ENCODE measurements at regions not wholly inside any gene's neighbourhood (a gene's known extent, or its start where the extent isn't known, plus 50 kb on each side); places are given as distances from the start of the nearest gene placed in this dataset.

GRCh38 chr6:126890055-126890454, 228.4 kb upstream of the RSPO3 start:
- Histone ChIP-seq H3K9me3 (ENCODE audit: control insufficient read depth, insufficient read depth, low read length) (no peaks in the 10 kb centered on the region), H2AK9ac (replicated peaks; ENCODE audit: low read depth, low read length, poor library complexity) (no peak overlapping the region), H3K23ac (ENCODE audit: low read depth, low read length) (no peak overlapping the region), H3K27me3 (ENCODE audit: control insufficient read depth, insufficient read depth, low read length) (no peaks in the 10 kb centered on the region), H2BK5ac (ENCODE audit: low read depth, low read length, poor library complexity, severe bottlenecking) (no peak overlapping the region), H4K8ac (ENCODE audit: low read depth in 2 of 2, low read length in 2 of 2) (no peak overlapping the region), H3K18ac (ENCODE audit: low read depth, low read length) (no peak overlapping the region), H3K9me1 (ENCODE audit: insufficient read depth, low read length) (no peaks in the 10 kb centered on the region), H3K14ac (replicated peaks; ENCODE audit: low read depth, low read length) (no peak overlapping the region), H3K36me3 (ENCODE audit: control insufficient read depth, insufficient read depth, low read length) (no peaks in the 10 kb centered on the region), H2AFZ (replicated peaks; ENCODE audit: low read length, poor library complexity) (no peak overlapping the region), H3K56ac (ENCODE audit: extremely low read depth, insufficient read depth, low read length) (no peak overlapping the region), H4K91ac (ENCODE audit: insufficient read depth, low read depth, low read length) (no peak overlapping the region), H3K9ac (ENCODE audit: low read depth, low read length) (no peak overlapping the region), H2BK20ac (ENCODE audit: low read depth, low read length) (no peak overlapping the region), H4K5ac (ENCODE audit: low read depth, low read length) (no peak overlapping the region), H3K4me2 (ENCODE audit: low read depth, low read length) (no peak overlapping the region), H3K4me1 (ENCODE audit: control insufficient read depth, insufficient read depth, low read length) (no peaks in the 10 kb centered on the region), H2BK15ac (ENCODE audit: low read depth, low read length) (no peak overlapping the region), H2BK120ac (ENCODE audit: low read depth, low read length) (no peak overlapping the region), H4K20me1 (ENCODE audit: insufficient read depth, low read length) (no peaks in the 10 kb centered on the region), H3K4me3 (ENCODE audit: insufficient read depth, low read depth, low read length) (no peak overlapping the region), H3K4ac (ENCODE audit: low read depth, low read length) (no peak overlapping the region), H3K79me1 (ENCODE audit: low read depth in 1 of 2, low read length in 2 of 2) (no peaks in the 10 kb centered on the region), H3K27ac (ENCODE audit: insufficient read depth, low read length) (no peak overlapping the region), H2AK5ac (ENCODE audit: low read depth, low read length) (no peak overlapping the region)
- WGBS, 2 experiments (ENCODE audit: extremely low coverage in 2 of 2, insufficient read length in 1 of 2) = no CpG with 5 or more reads among the region's 2 CpGs
- no TSS peak for BruUV-seq (replicated peaks)
- DNase-seq = no peak
- in situ Hi-C loops (cut with MboI; ENCODE audit: low sequenced_read_pairs) (no loop called here), dilution Hi-C loops (cut with HindIII; ENCODE audit: low sequenced_read_pairs, unreplicated experiment) (no loop called here), intact Hi-C loops (cut with micrococcal nuclease) (no loop called here)
- TF ChIP-seq CEBPB (IDR thresholded peaks at IDR 0.05; ENCODE audit: low read depth, low read length) (no peak), MAZ (IDR thresholded peaks at IDR 0.05; ENCODE audit: borderline replicate concordance, low read depth, low read length) (no peak), SMC3 (IDR thresholded peaks at IDR 0.05; ENCODE audit: low read depth, low read length) (no peak), MXI1 (IDR thresholded peaks at IDR 0.05; ENCODE audit: borderline replicate concordance, low read depth, low read length) (no peak), MAFK (IDR thresholded peaks at IDR 0.05; ENCODE audit: low read depth, low read length) (no peak)
- POLR2A ChIA-PET (ENCODE audit: unreplicated experiment) = no interaction called here
- CTCF ChIA-PET = no interaction called here
- no peak for ATAC-seq (ENCODE audit: low read depth)
